GM20000 (cell line): ENCODE measurements at regions not wholly inside any gene's neighbourhood (a gene's known extent, or its start where the extent isn't known, plus 50 kb on each side); places are given as distances from the start of the nearest gene placed in this dataset.
"Not testable (repeated sequence)": the region's sequence is repeated elsewhere in the genome, so short reads cannot be mapped to it uniquely, and the experiment has no call there.

Experiments used
- DNase-seq: peaks from one replicate; pipeline ENCODE4 v3.0.0; 2012; ENCODE audit warnings: low spot score
- TF ChIP-seq, protein P1 (sequence below): IDR thresholded peaks from 2 replicates; pipeline ENCODE4 v1.5.1; 2012; ENCODE audit warnings: mild to moderate bottlenecking, control low read depth; ENCODE audit errors: extremely low read depth, missing control alignments

GRCh38 chr12:25883026-25883916, 75.2 kb upstream of the RASSF8 start:
- TF ChIP-seq, protein P1, sequence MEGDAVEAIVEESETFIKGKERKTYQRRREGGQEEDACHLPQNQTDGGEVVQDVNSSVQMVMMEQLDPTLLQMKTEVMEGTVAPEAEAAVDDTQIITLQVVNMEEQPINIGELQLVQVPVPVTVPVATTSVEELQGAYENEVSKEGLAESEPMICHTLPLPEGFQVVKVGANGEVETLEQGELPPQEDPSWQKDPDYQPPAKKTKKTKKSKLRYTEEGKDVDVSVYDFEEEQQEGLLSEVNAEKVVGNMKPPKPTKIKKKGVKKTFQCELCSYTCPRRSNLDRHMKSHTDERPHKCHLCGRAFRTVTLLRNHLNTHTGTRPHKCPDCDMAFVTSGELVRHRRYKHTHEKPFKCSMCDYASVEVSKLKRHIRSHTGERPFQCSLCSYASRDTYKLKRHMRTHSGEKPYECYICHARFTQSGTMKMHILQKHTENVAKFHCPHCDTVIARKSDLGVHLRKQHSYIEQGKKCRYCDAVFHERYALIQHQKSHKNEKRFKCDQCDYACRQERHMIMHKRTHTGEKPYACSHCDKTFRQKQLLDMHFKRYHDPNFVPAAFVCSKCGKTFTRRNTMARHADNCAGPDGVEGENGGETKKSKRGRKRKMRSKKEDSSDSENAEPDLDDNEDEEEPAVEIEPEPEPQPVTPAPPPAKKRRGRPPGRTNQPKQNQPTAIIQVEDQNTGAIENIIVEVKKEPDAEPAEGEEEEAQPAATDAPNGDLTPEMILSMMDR: no peak
- no peak for DNase-seq

DNA sequence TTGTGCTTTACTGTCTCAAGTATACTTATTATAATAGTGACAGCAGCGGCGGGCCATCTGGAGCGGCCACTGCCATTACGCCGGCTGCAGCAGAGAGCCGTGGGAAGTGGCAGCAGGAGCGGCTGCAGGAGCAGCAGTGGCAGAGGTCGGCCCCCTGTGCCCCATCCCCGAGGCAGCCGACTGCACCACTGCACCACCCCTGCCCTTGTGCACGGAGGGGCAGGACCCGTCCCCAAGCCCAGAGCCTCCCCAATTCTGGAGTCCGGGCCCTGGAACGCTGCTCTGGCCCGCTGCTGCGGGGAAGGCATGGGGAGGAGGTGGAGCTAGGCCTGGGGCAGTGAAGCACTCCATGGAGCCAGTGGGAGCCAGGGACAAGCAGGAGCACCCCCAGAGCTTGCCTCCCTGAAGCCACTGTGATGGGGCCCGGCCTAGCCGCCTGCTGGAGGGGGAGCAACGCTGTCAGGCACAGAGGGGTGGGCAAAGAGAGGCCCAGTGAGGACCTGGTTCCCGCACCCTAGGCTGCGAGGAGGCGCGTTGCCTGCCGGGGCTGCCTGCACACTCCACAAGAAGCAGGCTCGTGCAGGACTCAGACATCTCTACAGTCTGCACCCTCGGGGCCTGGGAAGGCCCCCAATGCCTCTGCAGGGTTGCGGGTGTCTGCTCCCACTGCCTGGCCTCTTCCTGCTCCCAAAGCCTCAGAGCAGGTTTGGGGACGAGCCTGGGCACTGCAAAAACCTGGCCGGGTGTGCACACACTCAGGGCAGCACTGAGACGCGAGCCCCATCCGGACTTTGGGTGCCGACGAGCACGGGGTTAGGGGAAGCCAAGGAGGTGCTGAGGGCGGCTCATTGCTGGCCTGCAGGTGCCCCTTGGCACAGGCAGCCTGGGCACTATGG, 74.2 kb upstream of the RASSF8 start:
- TF ChIP-seq, protein P1: no peak
- DNase-seq: no peak

DNA sequence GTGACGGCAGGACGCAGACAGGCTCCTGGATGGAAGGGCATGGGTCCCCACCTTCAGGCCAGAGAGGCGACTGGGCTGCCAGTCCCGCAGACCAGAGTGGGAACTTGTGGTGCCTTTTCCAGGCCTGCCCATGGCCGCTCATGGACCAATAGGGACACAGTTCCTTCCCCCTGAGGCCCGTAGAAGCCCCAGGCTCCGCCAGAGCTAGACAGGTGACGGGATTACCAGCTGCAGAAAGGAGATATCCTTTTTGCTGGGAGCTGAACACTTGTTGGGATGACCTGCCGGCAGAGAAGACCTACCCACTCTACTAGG, 73.6 kb upstream of the RASSF8 start:
- TF ChIP-seq, protein P1: no peak
- no peak for DNase-seq

DNA sequence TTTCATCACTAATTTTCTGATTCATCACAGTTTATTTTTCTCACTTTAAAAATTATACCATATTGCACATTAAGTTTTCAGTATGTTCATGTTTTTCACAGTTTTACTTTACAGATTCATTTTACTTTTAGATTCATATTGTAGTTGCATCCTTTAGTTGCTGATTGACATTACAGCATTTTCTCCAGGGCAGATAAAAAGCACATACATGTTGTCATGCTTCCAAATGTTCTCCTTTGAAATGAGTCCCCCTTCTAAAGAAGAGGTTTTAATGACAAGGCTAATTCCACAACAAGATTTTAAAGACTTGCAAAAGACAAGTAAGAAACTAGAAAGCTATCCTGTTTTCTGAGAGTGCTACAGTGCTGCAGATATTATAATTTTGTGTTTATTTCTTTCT, 72.1 kb upstream of the RASSF8 start:
- no peak for DNase-seq

GRCh38 chr12:25887367-25887766, 71.1 kb upstream of the RASSF8 start:
- TF ChIP-seq, protein P1: no peak
- no peak for DNase-seq

More for the DNA sequence above, 72.1 kb upstream of the RASSF8 start:
- TF ChIP-seq, protein P1: no peak

- TF ChIP-seq, protein P1: no peak
- DNase-seq: no peak
Observed at GRCh38 chr12:25889185-25889584, 69.3 kb upstream of the RASSF8 start.

DNA sequence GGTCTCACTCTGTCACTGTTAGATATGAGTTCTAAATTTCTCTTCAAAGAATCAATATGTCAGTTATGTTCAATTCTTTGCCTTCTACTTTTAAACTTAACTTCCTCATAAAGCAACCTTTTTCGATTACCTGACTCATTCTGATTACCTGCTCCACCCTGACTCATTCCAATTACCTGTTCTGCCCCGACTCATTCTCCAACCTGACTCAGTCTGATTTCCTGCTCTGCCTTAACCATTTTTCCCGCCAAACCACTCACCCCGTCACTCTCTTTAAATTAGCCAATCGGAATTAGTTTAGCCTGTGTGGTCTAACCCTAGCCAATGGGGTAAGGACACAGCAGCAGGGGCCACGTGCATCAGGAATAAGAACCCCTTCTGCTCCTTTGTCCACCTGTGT, 67.4 kb upstream of the RASSF8 start:
- DNase-seq: not testable (repeated sequence)
